ENCODE measurements at regions not wholly inside any gene's neighbourhood (a gene's known extent, or its start where the extent isn't known, plus 50 kb on each side); places are given as distances from the start of the nearest gene placed in this dataset.

DNA sequence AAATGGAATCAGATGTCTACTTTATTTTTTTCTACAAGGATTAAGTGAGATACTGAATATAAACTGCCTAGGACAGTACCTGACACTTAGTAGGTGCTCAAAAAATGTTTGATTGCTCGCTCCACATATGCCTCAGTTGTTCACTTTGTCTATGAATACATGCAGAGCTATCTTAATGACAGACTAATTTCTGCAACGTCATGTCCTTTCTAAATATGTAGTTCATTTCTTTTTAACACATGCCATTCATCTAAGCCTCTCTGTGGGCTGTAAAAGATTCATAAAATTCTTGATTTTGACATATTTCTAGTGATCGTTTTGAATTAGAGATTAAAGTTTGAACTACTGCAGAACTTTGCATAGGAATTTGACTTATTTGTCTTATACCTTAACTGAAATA lies 176.3 kb upstream of the STXBP6 start:
- TF ChIP-seq, protein P1, sequence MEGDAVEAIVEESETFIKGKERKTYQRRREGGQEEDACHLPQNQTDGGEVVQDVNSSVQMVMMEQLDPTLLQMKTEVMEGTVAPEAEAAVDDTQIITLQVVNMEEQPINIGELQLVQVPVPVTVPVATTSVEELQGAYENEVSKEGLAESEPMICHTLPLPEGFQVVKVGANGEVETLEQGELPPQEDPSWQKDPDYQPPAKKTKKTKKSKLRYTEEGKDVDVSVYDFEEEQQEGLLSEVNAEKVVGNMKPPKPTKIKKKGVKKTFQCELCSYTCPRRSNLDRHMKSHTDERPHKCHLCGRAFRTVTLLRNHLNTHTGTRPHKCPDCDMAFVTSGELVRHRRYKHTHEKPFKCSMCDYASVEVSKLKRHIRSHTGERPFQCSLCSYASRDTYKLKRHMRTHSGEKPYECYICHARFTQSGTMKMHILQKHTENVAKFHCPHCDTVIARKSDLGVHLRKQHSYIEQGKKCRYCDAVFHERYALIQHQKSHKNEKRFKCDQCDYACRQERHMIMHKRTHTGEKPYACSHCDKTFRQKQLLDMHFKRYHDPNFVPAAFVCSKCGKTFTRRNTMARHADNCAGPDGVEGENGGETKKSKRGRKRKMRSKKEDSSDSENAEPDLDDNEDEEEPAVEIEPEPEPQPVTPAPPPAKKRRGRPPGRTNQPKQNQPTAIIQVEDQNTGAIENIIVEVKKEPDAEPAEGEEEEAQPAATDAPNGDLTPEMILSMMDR (IDR thresholded peaks at IDR 0.05; ENCODE audit: extremely low read depth in 1 of 2, insufficient read depth in 1 of 2, low read depth in 1 of 2, low read length in 2 of 2) = no peak
- no peak for TF ChIP-seq MYC (IDR thresholded peaks at IDR 0.05; ENCODE audit: low read depth, low read length)
